VCaP (cell line): ENCODE measurements at regions not wholly inside any gene's neighbourhood (a gene's known extent, or its start where the extent isn't known, plus 50 kb on each side); places are given as distances from the start of the nearest gene placed in this dataset.
"Not testable (repeated sequence)": the region's sequence is repeated elsewhere in the genome, so short reads cannot be mapped to it uniquely, and the experiment has no call there.

ENCODE experiments used
- H3K27ac ChIP-seq: fragments of 450-650 bp; 2 replicates; pipeline ENCODE4 v1.5.1; 2017
- TF ChIP-seq, protein P1 (sequence below): fragments of 450-650 bp; conservative IDR thresholded peaks from 2 replicates; pipeline ENCODE4 v1.5.1; 2017; ENCODE audit warnings: mild to moderate bottlenecking, moderate library complexity

DNA sequence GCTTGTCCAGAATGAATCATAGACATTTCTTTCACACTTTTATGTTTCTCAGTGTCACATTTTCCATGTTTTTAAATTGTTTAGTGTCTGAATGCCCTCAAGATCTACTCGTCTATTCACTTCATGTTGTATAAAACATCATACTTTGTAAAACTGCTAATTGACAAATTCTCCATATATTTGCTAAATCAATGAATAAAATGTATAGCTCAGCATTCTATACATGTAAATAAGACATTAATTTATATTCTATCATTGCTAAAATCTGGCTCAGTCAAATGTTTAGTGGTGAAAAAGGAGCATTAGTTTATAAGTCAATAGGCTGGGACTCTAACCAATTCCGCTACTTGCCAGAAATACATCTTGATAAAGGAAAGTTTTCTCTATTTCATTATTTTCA is 379.6 kb downstream of the NAF1 start:
- H3K27ac ChIP-seq: no peak overlapping the region
- TF ChIP-seq, protein P1, sequence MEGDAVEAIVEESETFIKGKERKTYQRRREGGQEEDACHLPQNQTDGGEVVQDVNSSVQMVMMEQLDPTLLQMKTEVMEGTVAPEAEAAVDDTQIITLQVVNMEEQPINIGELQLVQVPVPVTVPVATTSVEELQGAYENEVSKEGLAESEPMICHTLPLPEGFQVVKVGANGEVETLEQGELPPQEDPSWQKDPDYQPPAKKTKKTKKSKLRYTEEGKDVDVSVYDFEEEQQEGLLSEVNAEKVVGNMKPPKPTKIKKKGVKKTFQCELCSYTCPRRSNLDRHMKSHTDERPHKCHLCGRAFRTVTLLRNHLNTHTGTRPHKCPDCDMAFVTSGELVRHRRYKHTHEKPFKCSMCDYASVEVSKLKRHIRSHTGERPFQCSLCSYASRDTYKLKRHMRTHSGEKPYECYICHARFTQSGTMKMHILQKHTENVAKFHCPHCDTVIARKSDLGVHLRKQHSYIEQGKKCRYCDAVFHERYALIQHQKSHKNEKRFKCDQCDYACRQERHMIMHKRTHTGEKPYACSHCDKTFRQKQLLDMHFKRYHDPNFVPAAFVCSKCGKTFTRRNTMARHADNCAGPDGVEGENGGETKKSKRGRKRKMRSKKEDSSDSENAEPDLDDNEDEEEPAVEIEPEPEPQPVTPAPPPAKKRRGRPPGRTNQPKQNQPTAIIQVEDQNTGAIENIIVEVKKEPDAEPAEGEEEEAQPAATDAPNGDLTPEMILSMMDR: no peak

DNA sequence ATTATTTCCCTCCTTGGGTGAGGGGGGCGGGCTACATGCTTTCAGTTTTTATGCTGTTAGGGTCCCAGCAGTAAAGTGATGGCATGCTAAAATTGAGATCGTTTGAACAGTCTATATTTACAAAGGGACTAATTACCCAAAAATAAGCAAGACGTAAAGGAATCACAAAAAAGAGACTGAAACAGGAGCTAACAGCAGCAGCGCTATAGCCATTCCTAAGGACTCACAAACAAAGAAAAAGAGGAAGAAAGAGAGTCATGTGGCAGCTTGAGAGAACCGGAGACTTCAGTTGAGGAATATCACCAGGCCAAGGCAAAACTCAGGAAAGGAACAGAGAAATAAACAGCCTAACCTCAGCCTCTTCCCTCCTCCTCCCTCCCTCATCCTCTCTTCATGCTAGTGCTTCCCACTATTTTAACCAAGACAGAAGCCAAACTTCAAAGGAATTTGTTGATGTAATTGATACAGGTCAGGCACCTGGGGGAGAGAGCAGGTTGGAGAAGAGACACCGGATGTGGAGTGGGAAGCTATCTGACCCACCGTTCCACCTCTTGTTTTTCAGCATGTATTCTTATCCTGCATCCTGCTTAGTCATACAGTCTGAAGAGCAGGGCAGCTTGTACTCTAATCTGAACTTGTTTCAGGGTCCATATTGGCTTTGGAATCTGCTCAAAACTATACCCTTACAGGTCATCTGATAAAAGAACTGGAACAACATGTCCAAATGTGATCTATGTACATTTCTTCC is 383.7 kb downstream of the NAF1 start:
- H3K27ac ChIP-seq: no peak overlapping the region
- TF ChIP-seq, protein P1: no peak

DNA sequence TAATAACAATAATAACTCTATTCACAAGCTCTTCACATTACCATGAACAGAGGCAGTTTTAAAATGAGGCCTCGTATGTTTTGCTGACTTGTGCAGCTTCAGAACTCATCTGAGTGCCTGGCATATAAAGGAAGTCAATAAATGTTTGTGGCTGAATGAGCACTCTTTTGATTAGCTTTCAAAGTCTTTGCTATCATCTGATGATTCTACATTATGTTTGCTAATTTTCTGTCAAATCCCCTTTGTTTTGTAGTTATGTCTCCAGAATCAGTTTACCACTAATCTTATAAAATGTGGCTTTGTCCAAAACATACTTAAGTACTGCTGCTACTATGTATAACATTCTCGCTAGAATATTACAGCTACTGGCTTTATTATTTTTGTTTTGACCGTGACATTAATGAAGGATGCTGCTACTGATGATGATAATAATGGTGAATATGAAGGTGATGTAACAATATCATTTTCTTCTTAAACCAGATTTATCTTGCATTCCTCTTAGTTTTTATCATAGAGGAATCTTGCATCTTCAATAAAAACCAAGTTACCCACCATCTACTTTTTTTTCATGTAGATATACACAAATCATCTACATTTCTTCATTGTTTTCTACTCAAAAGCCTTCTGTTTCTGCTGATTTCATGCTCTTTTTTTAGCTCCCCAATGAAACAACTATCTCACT is 384.5 kb downstream of the NAF1 start:
- no peak overlapping the region for H3K27ac ChIP-seq
- TF ChIP-seq, protein P1: no peak

DNA sequence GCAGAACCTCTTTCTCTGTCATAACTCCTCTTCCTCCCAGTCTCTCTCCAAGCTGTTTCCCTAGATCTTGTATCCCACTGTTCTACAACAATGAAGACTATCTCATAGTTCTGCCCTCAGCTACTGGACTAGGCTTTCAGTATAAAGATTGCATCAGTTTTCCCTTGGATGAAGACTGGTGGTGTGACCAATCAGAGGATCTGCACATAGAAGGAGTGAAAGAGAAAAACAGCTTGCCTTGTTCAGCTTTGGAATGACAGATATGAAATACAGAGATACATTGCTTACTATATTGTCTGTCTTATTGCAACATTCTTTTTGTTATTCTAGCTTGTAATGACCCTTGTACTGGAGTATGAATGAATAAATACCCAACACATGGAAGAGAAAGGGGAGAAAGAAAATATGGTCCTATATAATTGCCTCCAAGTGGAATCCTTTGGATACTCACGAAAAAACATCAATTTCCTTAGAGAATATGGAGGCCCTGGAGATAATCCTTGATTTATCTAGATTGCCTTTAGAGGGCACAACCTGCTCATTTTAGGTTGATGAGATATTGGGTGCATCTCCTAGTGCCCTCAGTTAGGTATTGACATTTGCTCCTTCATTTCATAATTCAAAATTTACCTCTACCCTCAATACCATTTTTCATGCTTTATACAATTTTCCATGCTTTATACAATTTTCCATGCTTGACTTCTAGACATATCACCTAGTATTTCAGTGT is 395.8 kb downstream of the NAF1 start:
- H3K27ac ChIP-seq: no peak overlapping the region
- TF ChIP-seq, protein P1: peak; percentile 30

DNA sequence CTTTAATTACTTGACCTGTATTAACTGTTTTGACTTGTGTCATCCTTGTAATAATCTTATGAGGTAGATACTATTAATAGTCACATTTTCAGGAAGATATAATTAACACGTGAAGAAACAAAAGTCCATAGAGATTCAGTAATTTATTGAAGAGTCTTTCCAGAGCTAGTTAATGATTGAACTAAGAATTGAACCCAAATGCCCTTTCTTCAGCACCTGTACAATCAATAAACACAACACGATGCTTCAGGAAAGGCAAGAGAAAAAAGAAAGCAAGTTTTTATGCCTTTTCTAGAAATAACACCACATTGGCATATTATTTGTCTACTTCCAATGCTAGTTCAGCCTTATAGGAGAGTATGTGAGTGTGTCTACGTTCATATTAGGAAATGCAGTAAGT is 399.6 kb downstream of the NAF1 start:
- TF ChIP-seq, protein P1: no peak
- no peak overlapping the region for H3K27ac ChIP-seq

DNA sequence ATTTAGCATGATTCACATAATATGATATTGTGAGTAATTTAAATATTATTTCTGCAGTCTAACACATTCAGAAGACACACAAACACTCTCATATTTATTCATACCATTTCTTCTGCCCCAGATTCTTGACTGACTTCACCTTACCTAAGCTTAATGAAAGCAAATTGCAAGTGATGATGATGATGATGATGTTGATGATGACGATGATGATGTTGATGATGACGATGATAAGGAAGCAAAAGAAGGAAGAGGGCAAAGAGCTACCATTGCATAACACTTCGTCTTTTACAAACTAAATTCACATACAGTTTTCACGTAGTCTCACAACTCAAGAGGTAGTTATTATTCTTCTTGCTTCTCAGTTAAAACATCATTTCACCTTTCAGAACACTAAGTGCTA is 404.7 kb downstream of the NAF1 start:
- TF ChIP-seq, protein P1: no peak
- H3K27ac ChIP-seq: no peak overlapping the region

DNA sequence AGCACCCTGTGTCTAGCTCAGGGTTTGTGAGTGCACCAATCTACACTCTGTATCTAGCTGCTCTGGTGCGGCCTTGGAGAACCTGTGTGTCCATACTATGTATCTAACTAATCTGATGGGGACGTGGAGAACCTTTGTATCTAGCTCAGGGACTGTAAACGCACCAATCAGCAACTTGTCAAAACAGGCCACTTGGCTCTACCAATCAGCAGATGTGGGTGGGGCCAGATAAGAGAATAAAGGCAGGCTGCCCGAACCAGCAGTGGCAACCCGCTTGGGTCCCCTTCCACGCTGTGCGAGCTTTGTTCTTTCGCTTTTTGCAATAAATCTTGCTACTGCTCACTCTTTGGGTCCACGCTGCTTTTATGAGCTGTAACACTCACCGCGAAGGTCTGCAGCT is 426.5 kb downstream of the NAF1 start:
- not testable (repeated sequence) for H3K27ac ChIP-seq

DNA sequence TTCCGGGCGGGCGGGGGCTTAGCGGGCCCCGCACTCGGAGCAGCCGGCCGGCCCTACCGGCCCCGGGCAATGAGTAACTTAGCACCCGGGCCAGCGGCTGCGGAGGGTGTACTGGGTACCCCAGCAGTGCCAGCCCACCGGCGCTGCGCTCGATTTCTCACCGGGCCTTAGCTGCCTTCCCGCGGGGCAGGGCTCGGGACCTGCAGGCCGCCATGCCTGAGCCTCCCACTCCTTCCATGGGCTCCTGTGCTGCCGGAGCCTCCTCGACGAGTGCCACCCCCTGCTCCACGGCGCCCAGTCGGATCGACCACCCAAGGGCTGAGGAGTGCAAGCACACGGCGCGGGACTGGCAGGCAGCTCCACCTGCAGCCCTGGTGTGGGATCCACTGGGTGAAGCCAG is 427.1 kb downstream of the NAF1 start:
- not testable (repeated sequence) for H3K27ac ChIP-seq
